Small intestine (tissue), 7 donors: ENCODE measurements at regions not wholly inside any gene's neighbourhood (a gene's known extent, or its start where the extent isn't known, plus 50 kb on each side); places are given as distances from the start of the nearest gene placed in this dataset.
A peak's percentile ranks its signal among the peaks of the same experiment; 100 is the strongest.

Experiments
- DNase-seq, 2 donors: peaks; one replicate each; pipeline versions ENCODE4 v3.0.0 to v3.0.0-alpha.2; 2013
- FAIRE-seq: peaks from 2 replicates; lab custom pipeline; 2012; peaks lifted over from hg19 to GRCh38; lab: Jason Lieb, UNC
- H3K27ac ChIP-seq, 3 donors: one replicate each; pipeline ENCODE4 v1.5.1; 2013; ENCODE audit warnings: low read length in 2 of 3, mild to moderate bottlenecking in 2 of 3, control low read depth in 1 of 3, inconsistent platforms in 1 of 3, low read depth in 1 of 3, moderate library complexity in 1 of 3
- H3K27me3 ChIP-seq, 3 donors: one replicate each; pipeline ENCODE4 v1.6.1; 2013; ENCODE audit warnings: low read length in 3 of 3, inconsistent platforms in 1 of 3; ENCODE audit not compliant: control insufficient read depth in 3 of 3, insufficient read depth in 3 of 3
- H3K36me3 ChIP-seq, 3 donors: one replicate each; pipeline ENCODE4 v1.6.1; 2013; ENCODE audit warnings: low read length in 3 of 3, inconsistent platforms in 1 of 3, low read depth in 1 of 3, mild to moderate bottlenecking in 1 of 3, moderate library complexity in 1 of 3; ENCODE audit not compliant: control insufficient read depth in 3 of 3, insufficient read depth in 2 of 3
- H3K4me1 ChIP-seq, 3 donors: one replicate each; pipeline ENCODE4 v1.6.1; 2013; ENCODE audit warnings: low read length in 2 of 3, inconsistent platforms in 1 of 3, low read depth in 1 of 3, mild to moderate bottlenecking in 1 of 3, moderate library complexity in 1 of 3; ENCODE audit not compliant: control insufficient read depth in 3 of 3, insufficient read depth in 2 of 3
- H3K4me3 ChIP-seq, 3 donors: one replicate each; pipeline ENCODE4 v1.5.1; 2013; ENCODE audit warnings: low read length in 3 of 3, control low read depth in 1 of 3, inconsistent platforms in 1 of 3, low read depth in 1 of 3, mild to moderate bottlenecking in 1 of 3, moderate library complexity in 1 of 3
- H3K9me3 ChIP-seq, 2 donors: one replicate each; pipeline ENCODE4 v1.6.1; 2013; ENCODE audit warnings: low read depth in 1 of 2, low read length in 1 of 2; ENCODE audit not compliant: control insufficient read depth in 2 of 2, insufficient read depth in 1 of 2
- WGBS, 3 donors: extraction: QIAGEN DNeasy Blood & Tissue Kit; methylation state at CpG; one replicate each; pipeline ENCODE4 v1.1.7; 2013; 5-methylcytosine and 5-hydroxymethylcytosine counted together
- donor health status: healthy with polysubstance abuse.
- donor health status: control.
- donor health status: control.
- donor health status: Bipolar disorder and iron deficiency.
- donor health status: healthy.

- H3K27ac ChIP-seq: no peak overlapping the region
- WGBS, 3 donors: 68 to 76% (median 74%) methylated on average over 6 of the region's 6 CpGs
- H3K4me1 ChIP-seq: no peaks in the 10 kb centered on the region
- FAIRE-seq (no peak), DNase-seq (no peak)
- H3K9me3 ChIP-seq: no peaks in the 10 kb centered on the region
- no peak overlapping the region for H3K4me3 ChIP-seq
- H3K27me3 ChIP-seq: peaks cover 0 to 3% (median 0%) of the 10 kb centered on the region in 3 donors
- no peaks in the 10 kb centered on the region for H3K36me3 ChIP-seq
Measured at GRCh38 chr10:128336401-128336800, 210.2 kb upstream of the MKI67 start.

DNA sequence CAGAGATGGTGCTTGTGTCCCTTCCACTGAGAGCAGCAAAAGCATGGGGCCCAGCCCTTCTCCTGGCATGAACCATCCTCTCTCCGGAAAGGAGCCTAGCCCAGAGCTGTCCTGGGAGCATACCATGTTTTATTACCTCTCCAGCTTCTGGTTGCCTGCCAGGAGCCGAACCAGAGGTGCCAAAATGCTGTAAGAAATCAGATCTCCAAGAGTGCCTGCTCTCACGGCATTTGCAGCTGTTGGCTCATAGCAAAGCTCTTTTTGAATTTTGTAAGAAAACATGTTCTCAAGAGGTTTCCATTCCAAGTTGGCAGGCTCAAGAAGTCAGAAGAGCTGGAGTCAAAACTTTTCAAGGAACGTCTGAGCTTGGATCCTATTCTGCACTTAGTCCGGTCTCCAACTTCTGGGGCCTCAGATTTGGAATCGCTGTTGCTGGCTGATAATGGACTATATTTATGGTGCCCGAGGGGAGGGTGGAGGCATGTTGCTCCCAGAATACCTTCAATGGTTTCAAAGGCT, 211.7 kb upstream of the MKI67 start:
- Histone ChIP-seq H3K27me3 (peaks cover 0 to 5% (median 0%) of the 10 kb centered on the region in 3 donors), H3K4me3 (no peak overlapping the region), H3K4me1 (no peaks in the 10 kb centered on the region), H3K36me3 (no peaks in the 10 kb centered on the region), H3K27ac (no peak overlapping the region), H3K9me3 (no peaks in the 10 kb centered on the region)
- WGBS, 3 donors: 48 to 64% (median 56%) methylated on average over 7 of the region's 7 CpGs
- DNase-seq (peak in 1 of 2 donors; percentile 4), FAIRE-seq (no peak)

GRCh38 chr10:128338951-128339350, 212.7 kb upstream of the MKI67 start:
- H3K36me3 ChIP-seq: no peaks in the 10 kb centered on the region
- DNase-seq (no peak), FAIRE-seq (no peak)
- 57 to 68% (median 61%) methylated on average over 3 of the region's 3 CpGs for WGBS, 3 donors
- H3K4me1 ChIP-seq: no peaks in the 10 kb centered on the region
- H3K9me3 ChIP-seq: no peaks in the 10 kb centered on the region
- H3K27me3 ChIP-seq: peaks cover 0 to 5% (median 0%) of the 10 kb centered on the region in 3 donors
- H3K4me3 ChIP-seq: no peak overlapping the region
- H3K27ac ChIP-seq: no peak overlapping the region

DNA sequence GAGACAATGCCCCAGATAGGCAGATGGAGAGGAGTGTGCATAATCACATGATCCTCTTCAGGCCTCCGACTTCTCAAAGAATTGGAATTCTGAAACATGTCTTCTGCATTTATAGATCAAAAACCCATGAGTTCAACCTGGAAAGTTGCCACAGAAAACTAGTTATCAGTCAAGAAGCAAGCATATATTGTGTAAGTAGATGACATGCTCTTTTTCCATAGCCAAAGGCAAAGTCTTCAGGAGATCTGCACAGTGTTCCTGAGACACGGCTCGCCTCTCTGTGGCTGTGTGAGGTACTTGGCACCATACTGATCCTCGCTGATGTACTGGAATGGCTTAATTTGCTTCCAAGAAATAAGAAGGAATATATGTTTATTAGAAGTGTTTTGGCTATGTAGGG, 213.5 kb upstream of the MKI67 start:
- H3K4me3 ChIP-seq: no peak overlapping the region
- H3K27me3 ChIP-seq: peaks cover 0 to 5% (median 0%) of the 10 kb centered on the region in 3 donors
- H3K36me3 ChIP-seq: no peaks in the 10 kb centered on the region
- WGBS, 3 donors: 60 to 82% (median 67%) methylated on average over 4 of the region's 4 CpGs
- DNase-seq: no peak
- no peak for FAIRE-seq
- no peaks in the 10 kb centered on the region for H3K9me3 ChIP-seq
- no peak overlapping the region for H3K27ac ChIP-seq
- H3K4me1 ChIP-seq: no peaks in the 10 kb centered on the region

GRCh38 chr10:128345353-128345752, 219.1 kb upstream of the MKI67 start:
- no peaks in the 10 kb centered on the region for H3K36me3 ChIP-seq
- H3K9me3 ChIP-seq: no peaks in the 10 kb centered on the region
- peaks cover 0 to 2% (median 0%) of the 10 kb centered on the region in 3 donors for H3K27me3 ChIP-seq
- FAIRE-seq: no peak
- H3K27ac ChIP-seq: no peak overlapping the region
- no peaks in the 10 kb centered on the region for H3K4me1 ChIP-seq
- DNase-seq: no peak
- 73 to 85% (median 78%) methylated on average over 4 of the region's 4 CpGs for WGBS, 3 donors
- no peak overlapping the region for H3K4me3 ChIP-seq

DNA sequence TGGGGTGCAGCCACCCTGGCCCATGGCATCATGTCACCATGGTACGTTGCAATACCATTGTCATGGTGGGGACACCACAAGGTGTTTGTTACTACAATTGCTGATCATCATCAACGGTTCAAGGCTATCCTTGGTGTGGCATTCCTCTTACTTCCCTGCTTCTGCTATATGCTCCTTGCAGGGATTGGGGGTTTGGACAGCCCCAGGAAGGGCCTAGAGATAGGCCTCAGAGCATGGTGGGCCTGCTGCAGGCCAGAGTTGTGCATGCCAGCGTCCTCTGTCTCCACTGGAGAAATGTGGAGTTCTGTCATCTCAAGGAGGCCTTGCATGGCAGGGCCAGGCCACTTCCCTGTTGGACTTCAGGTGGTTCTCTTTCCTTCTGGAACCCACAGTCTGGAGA, 234.6 kb upstream of the MKI67 start:
- no peak for DNase-seq
- Histone ChIP-seq H3K4me3 (no peak overlapping the region), H3K27ac (no peak overlapping the region), H3K9me3 (no peaks in the 10 kb centered on the region), H3K36me3 (no peaks in the 10 kb centered on the region), H3K27me3 (peaks cover 0 to 4% (median 0%) of the 10 kb centered on the region in 3 donors), H3K4me1 (no peaks in the 10 kb centered on the region)
- WGBS, 3 donors: 63 to 85% (median 75%) methylated on average over 3 of the region's 3 CpGs
- no peak for FAIRE-seq

- FAIRE-seq (no peak), DNase-seq (no peak)
- Histone ChIP-seq H3K36me3 (no peaks in the 10 kb centered on the region), H3K27me3 (peaks cover 0 to 4% (median 0%) of the 10 kb centered on the region in 3 donors), H3K9me3 (no peaks in the 10 kb centered on the region), H3K4me1 (no peaks in the 10 kb centered on the region), H3K27ac (no peak overlapping the region), H3K4me3 (no peak overlapping the region)
- 79 to 90% (median 88%) methylated on average over 7 of the region's 7 CpGs for WGBS, 3 donors
Measured at GRCh38 chr10:128361487-128361886, 235.3 kb upstream of the MKI67 start.

- Histone ChIP-seq H3K9me3 (no peaks in the 10 kb centered on the region), H3K4me1 (no peaks in the 10 kb centered on the region), H3K4me3 (no peak overlapping the region), H3K36me3 (no peaks in the 10 kb centered on the region), H3K27me3 (peaks cover 0 to 4% (median 0%) of the 10 kb centered on the region in 3 donors), H3K27ac (no peak overlapping the region)
- FAIRE-seq (no peak), DNase-seq (no peak)
- 73 to 83% (median 76%) methylated on average over 4 of the region's 4 CpGs for WGBS, 3 donors
Measured at GRCh38 chr10:128362514-128362913, 236.3 kb upstream of the MKI67 start.

DNA sequence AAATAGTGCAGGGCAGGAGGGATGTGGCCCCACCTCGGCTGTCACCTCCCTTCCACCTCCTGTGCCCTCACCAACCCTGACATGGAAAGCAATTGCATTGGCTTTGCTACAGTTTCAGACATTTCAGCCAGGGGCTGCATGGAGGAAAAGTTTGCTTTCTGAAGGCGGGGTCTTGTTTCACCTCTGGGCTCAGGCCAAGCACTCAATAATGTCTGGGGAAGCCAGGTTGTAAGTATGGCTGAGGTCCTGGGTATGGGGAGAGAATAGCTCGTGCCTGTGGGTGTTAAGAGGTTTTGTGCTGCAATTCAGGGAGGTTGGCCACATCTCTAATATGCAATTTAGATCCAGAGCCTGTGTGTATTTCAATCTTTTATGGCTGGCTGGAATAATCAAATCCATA, 238.4 kb upstream of the MKI67 start:
- Histone ChIP-seq H3K4me1 (no peaks in the 10 kb centered on the region), H3K9me3 (no peaks in the 10 kb centered on the region), H3K27me3 (peaks cover 0 to 4% (median 0%) of the 10 kb centered on the region in 3 donors), H3K27ac (no peak overlapping the region), H3K4me3 (no peak overlapping the region), H3K36me3 (no peaks in the 10 kb centered on the region)
- DNase-seq: no peak
- FAIRE-seq: no peak
- 48 to 60% (median 56%) methylated on average over 3 of the region's 3 CpGs for WGBS, 3 donors
